ENCODE measurements at regions not wholly inside any gene's neighbourhood (a gene's known extent, or its start where the extent isn't known, plus 50 kb on each side); places are given as distances from the start of the nearest gene placed in this dataset.

GRCh38 chr18:30689216-30689615 lies 353.3 kb downstream of the DSC3 start:
- TF ChIP-seq POLR2A (IDR thresholded peaks at IDR 0.05) (no peak), CTCF (IDR thresholded peaks at IDR 0.05) (no peak)

All from uterus (tissue), 2 donors.